Astrocyte of the cerebellum (primary cell): ENCODE measurements at regions not wholly inside any gene's neighbourhood (a gene's known extent, or its start where the extent isn't known, plus 50 kb on each side); places are given as distances from the start of the nearest gene placed in this dataset.

ENCODE experiments used
- DNase-seq: peaks from one replicate; pipeline ENCODE4 v3.0.0-alpha.2; 2011; ENCODE audit warnings: low read depth
- H3K4me3 ChIP-seq: 2 replicates; pipeline ENCODE4 v1.5.1; 2011; ENCODE audit warnings: mild to moderate bottlenecking, low read depth, low read length, moderate library complexity
- in situ Hi-C: cut with HindIII; loops from 2 replicates; pipeline ENCODE4 v1.10.0; 2017; ENCODE audit warnings: low sequenced_read_pairs
- TF ChIP-seq, protein P1 (sequence below): IDR thresholded peaks from 2 replicates; pipeline ENCODE4 v1.5.1; 2012; ENCODE audit warnings: low read length, low read depth, moderate library complexity, mild to moderate bottlenecking; ENCODE audit errors: missing control alignments

DNA sequence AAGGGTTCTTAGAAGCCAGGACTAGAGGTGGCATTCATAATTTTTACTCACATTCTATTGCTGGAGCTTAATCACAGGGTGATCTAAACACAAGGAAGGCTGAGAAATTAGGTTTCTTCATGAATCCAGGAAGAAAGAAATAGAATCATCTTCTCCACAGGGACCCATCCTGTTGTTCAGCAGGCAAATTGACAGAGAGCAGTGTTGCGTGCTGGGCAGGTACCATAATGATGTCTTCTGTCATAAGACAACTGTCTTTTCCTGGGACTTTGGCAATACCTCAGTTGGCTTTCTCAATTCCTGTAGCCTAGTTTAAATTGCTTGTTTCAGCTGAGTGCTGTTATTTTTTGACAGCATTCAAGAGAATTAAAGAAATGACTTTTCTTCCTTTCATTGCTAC lies 468.0 kb upstream of the SYT1 start:
- TF ChIP-seq, protein P1, sequence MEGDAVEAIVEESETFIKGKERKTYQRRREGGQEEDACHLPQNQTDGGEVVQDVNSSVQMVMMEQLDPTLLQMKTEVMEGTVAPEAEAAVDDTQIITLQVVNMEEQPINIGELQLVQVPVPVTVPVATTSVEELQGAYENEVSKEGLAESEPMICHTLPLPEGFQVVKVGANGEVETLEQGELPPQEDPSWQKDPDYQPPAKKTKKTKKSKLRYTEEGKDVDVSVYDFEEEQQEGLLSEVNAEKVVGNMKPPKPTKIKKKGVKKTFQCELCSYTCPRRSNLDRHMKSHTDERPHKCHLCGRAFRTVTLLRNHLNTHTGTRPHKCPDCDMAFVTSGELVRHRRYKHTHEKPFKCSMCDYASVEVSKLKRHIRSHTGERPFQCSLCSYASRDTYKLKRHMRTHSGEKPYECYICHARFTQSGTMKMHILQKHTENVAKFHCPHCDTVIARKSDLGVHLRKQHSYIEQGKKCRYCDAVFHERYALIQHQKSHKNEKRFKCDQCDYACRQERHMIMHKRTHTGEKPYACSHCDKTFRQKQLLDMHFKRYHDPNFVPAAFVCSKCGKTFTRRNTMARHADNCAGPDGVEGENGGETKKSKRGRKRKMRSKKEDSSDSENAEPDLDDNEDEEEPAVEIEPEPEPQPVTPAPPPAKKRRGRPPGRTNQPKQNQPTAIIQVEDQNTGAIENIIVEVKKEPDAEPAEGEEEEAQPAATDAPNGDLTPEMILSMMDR = no peak
- DNase-seq = no peak
- no peak overlapping the region for H3K4me3 ChIP-seq
- in situ Hi-C loops = no loop called here

DNA sequence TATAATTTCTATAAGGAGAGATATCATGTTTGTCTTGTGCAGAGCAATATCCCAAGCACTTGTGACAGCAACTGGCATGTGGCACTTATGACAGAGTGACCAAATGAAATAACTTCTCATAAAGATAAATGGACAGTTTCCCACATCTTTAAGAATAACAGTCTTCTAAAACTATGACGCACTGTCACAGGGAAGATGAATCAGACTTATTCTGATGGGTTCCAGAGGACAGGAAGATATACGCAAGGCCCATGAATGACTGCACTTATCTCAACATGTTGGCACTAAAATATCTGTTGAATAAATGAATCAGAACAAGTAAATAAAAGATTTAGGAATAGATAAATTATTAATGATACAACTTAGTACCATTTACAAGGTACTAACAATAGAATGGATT lies 465.8 kb upstream of the SYT1 start:
- in situ Hi-C loops = no loop called here
- DNase-seq = no peak
- no peak overlapping the region for H3K4me3 ChIP-seq
- TF ChIP-seq, protein P1 = no peak

DNA sequence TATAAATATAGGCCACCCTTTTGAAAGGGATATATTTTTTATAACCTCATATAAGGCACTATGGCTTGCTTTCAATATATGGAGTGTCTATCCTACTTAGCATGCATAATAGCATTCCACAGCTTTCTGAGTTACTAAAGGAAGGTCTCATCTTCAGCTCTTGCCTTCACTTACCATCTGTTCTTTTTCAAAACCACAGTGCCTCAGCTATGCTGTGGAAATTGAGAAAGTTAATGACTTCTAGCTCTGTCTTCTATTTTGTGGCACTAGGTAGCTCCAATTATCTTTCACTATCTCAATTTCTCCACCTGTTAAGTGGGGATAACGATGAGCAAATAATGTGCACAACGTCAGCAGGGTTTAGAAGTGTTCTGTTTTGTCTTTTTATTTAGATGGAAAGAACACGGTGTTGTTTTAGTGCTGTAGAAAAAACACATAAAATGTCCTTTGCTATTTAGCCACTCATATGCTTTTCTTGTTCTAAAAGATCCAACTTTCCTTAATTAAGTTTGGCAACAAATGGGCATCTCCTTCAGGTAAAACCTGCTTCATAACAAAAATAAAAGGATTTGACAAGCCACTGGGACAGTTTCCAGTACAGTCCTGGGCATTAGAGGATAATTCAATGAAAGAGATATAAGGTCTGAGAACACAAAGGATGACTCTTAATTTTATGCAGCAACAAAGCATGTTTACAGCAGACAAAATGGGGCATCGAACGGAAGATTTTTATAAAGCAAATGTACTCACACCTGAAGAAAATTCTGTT lies 462.0 kb upstream of the SYT1 start:
- no peak for DNase-seq
- in situ Hi-C loops = no loop called here
- no peak overlapping the region for H3K4me3 ChIP-seq
- TF ChIP-seq, protein P1 = no peak

DNA sequence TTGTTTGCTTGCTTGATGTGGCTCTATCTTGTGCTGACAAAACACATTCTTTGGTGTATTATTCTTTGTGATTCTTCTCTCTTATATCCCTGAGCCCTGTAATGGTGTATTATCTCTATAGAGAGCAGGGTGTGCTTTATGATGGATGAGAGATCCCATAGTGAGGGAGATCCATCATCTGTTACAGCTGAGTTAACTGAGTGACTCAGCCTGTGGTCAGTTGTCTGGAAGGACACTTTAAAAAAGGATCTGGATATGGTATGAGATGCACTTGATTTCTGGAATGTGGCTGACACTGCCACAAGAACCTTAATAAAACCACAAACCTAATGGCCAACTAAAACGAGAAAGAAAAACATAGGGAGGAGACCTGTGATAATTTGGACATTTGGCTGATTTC lies 461.4 kb upstream of the SYT1 start:
- in situ Hi-C loops = no loop called here
- H3K4me3 ChIP-seq = no peak overlapping the region
- TF ChIP-seq, protein P1 = no peak

DNA sequence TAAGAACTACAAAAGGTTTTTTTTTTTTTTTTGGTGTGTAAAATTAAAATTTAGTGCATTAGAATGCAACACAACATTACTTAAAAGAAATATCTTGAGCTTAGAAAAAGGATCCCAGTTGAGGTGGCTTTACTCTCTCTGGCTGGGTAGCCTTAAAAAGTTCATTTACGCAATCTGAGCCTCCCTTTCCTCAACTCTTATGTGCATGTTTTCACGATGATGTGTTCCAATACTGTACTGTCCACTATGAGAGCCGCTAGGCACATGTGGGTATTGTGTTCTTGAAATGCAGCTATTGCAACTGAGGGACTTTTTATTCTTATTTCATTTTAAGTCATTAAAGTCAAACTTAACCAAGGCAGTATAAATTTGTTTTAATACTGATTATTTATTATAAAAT lies 460.9 kb upstream of the SYT1 start:
- H3K4me3 ChIP-seq = no peak overlapping the region
- in situ Hi-C loops = no loop called here
- TF ChIP-seq, protein P1 = no peak
- peak; percentile 27 for DNase-seq

More for the DNA sequence above, 461.4 kb upstream of the SYT1 start:
- peak; percentile 49 for DNase-seq

DNA sequence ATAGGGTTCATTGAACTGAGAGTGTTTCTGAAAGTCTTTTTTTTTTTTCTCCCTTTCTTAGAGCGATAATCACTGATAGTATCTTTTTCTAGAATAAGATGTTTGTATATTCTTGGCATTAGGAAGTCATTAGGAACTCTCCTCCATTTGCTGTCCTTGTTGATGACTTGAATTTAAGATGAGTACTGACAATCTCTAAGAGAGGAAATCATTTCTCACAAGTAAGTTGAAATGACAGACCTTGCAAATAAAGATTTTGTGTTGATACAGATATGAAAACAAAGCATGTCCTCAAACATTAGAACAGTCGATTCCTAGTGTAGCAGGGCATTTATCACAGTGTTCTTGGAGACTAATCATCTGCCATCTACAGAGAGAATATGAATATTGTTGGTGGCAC lies 458.4 kb upstream of the SYT1 start:
- TF ChIP-seq, protein P1 = no peak
- no peak overlapping the region for H3K4me3 ChIP-seq
- in situ Hi-C loops = no loop called here
- DNase-seq = no peak
